ENCODE measurements at regions not wholly inside any gene's neighbourhood (a gene's known extent, or its start where the extent isn't known, plus 50 kb on each side); places are given as distances from the start of the nearest gene placed in this dataset.

GRCh38 chr15:93974804-93975481, 256.4 kb upstream of the MCTP2 start:
- Mint-ChIP-seq H3K27me3 (no peaks in the 10 kb centered on the region), H3K9me3 (no peaks in the 10 kb centered on the region), H3K4me3 (no peak overlapping the region), H3K4me1 (no peaks in the 10 kb centered on the region), H3K27ac (no peak overlapping the region), H3K36me3 (ENCODE audit: low read depth) (no peaks in the 10 kb centered on the region)
- intact Hi-C loops (cut with micrococcal nuclease) = no loop called here
- ATAC-seq (ENCODE audit: low read depth) (no peak), DNase-seq (no peak)
- no peak for TF ChIP-seq CTCF (IDR thresholded peaks at IDR 0.05)
- CTCF ChIA-PET = interaction anchor here (0.6 to 1.3 kb wide), 2 partner anchors 20 to 1189 kb away, joined by 3 read pairs; no protein-coding TSS in a partner anchor
- POLR2A ChIA-PET = no interaction called here

DNA sequence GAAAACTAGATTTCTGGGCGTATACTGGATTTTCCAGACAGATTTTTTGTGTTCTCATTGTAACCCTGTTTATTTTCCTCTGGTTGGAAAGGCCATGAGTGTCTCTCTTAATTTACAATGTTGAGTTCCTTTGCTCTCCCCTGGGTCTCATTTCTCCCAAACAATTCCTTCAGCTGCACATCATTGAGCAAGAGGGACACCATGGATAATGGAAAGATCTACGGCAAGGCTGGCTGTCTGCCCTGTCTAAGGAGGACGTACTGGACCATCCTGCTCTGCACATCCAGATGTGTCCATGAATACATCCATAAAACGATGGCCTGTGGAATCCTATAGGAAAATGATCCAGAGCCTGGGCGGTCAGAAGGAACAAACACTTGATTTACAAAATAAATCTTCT, 258.1 kb upstream of the MCTP2 start:
- H3K4me1 Mint-ChIP-seq = no peaks in the 10 kb centered on the region
- POLR2A ChIA-PET = no interaction called here
- CTCF ChIA-PET = no interaction called here
- DNase-seq (no peak), ATAC-seq (ENCODE audit: low read depth) (no peak)
- no peak for TF ChIP-seq CTCF (IDR thresholded peaks at IDR 0.05)
- H3K36me3 Mint-ChIP-seq (ENCODE audit: low read depth) = no peaks in the 10 kb centered on the region
- H3K27ac Mint-ChIP-seq = no peak overlapping the region
- H3K27me3 Mint-ChIP-seq = no peaks in the 10 kb centered on the region
- intact Hi-C loops (cut with micrococcal nuclease) = no loop called here
- no peak overlapping the region for H3K4me3 Mint-ChIP-seq
- H3K9me3 Mint-ChIP-seq = no peaks in the 10 kb centered on the region

- no peaks in the 10 kb centered on the region for H3K9me3 Mint-ChIP-seq
- H3K36me3 Mint-ChIP-seq (ENCODE audit: low read depth) = no peaks in the 10 kb centered on the region
- no peaks in the 10 kb centered on the region for H3K4me1 Mint-ChIP-seq
- TF ChIP-seq CTCF (IDR thresholded peaks at IDR 0.05) = no peak
- H3K4me3 Mint-ChIP-seq = no peak overlapping the region
- H3K27me3 Mint-ChIP-seq = no peaks in the 10 kb centered on the region
- no peak for DNase-seq
- POLR2A ChIA-PET = no interaction called here
- CTCF ChIA-PET = no interaction called here
- no peak for ATAC-seq (ENCODE audit: low read depth)
- intact Hi-C loops (cut with micrococcal nuclease) = no loop called here
- H3K27ac Mint-ChIP-seq = no peak overlapping the region
Measured at GRCh38 chr15:93968773-93969172, 262.6 kb upstream of the MCTP2 start.

DNA sequence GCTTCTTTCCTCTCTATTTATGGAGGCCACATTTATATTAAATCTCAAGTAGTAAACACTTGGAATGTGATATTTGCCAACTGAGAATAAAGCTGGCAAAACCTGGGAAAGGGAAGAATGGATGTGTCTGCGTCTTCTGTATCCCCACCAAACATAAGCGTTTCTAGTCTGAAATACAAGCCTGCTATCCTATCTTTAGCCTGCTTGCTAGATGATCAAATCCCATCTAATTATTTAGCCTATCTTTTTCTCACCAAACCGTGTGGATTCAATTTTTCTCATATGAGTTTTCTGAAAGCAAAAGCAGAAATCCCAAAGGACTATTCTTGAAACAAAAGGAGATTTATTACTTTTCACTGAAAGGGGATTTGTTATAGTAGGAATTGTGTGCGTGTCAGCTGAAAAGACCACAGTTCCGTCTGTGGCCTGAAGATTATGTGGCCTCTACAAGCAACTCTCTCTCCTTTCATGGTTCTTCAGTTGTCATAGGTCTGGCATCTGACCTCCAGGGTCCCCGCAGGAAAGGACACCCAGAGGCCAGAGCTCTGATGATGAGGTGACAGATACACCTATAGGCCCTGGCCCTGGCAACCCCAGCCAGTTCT, 266.0 kb upstream of the MCTP2 start:
- TF ChIP-seq CTCF (IDR thresholded peaks at IDR 0.05) = no peak
- Mint-ChIP-seq H3K4me1 (no peaks in the 10 kb centered on the region), H3K27ac (no peak overlapping the region), H3K36me3 (ENCODE audit: low read depth) (no peaks in the 10 kb centered on the region), H3K4me3 (no peak overlapping the region), H3K9me3 (no peaks in the 10 kb centered on the region), H3K27me3 (no peaks in the 10 kb centered on the region)
- DNase-seq = no peak
- intact Hi-C loops (cut with micrococcal nuclease) = no loop called here
- POLR2A ChIA-PET = no interaction called here
- no peak for ATAC-seq (ENCODE audit: low read depth)
- CTCF ChIA-PET = no interaction called here

DNA sequence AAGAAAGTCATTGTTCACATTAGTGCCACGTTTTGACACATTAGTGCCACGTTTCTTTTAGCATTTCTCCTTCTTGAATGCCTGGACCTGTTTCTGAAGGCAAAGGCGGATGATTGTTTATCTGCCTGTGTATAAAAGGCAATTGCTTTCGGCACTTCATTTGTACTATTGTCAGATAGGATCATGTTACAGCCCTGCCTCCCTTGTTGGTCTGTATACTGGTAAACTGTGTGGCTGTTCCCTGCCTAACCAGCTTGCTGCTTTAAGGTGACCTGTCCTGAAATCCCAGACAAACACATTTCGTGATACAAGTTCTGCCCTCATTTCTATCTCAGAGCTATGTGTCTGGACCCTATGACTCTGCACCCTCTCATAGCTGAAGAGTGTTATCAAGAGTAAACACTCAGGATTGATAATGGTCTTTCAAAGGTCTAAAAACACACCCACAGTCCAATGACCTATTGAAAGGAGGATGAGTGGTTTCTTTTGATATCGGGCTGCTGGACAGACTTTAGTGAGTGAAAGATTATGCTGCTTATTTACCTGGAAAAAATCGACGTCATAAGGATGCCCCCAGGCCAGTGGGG, 276.3 kb upstream of the MCTP2 start:
- H3K36me3 Mint-ChIP-seq (ENCODE audit: low read depth) = no peaks in the 10 kb centered on the region
- no peak for TF ChIP-seq CTCF (IDR thresholded peaks at IDR 0.05)
- ChIA-PET CTCF (interaction anchor here (1.7 kb wide), 1 partner anchor 20 kb away, joined by 3 read pairs; no protein-coding TSS in a partner anchor), POLR2A (no interaction called here)
- no peaks in the 10 kb centered on the region for H3K27me3 Mint-ChIP-seq
- H3K4me1 Mint-ChIP-seq = no peaks in the 10 kb centered on the region
- intact Hi-C loops (cut with micrococcal nuclease) = no loop called here
- ATAC-seq (ENCODE audit: low read depth) (no peak), DNase-seq (no peak)
- H3K4me3 Mint-ChIP-seq = no peak overlapping the region
- H3K9me3 Mint-ChIP-seq = no peaks in the 10 kb centered on the region
- no peak overlapping the region for H3K27ac Mint-ChIP-seq

Data from activated B cell treated with CpG ODN at 0.5 μM for 24 hours (primary cell).